GM23338 (cell line): ENCODE measurements at regions not wholly inside any gene's neighbourhood (a gene's known extent, or its start where the extent isn't known, plus 50 kb on each side); places are given as distances from the start of the nearest gene placed in this dataset.

Source experiments
- ATAC-seq: fragments of 200-7000 bp; cut with Tn5 transposase; 3 replicates; pipeline ENCODE4 v1.9.1; 2020
- DNase-seq: peaks from one replicate; pipeline ENCODE4 v3.0.0-alpha.2; 2015; ENCODE audit warnings: low spot score
- H2AFZ ChIP-seq: fragments of 200-600 bp; sonication (generic); 2 replicates; pipeline ENCODE4 v1.8.0; 2016; ENCODE audit warnings: antibody characterized with exemption, mild to moderate bottlenecking, moderate library complexity
- H3F3A ChIP-seq: fragments of 200-600 bp; sonication (generic); replicated peaks from 2 replicates; pipeline ENCODE4 v1.8.0; 2017; ENCODE audit warnings: antibody characterized with exemption, mixed run types, low read depth
- H3K27ac ChIP-seq: fragments of 200-600 bp; sonication (generic); 2 replicates; pipeline ENCODE4 v1.6.1; 2016; ENCODE audit warnings: low read depth
- H3K27me3 ChIP-seq: fragments of 200-600 bp; sonication (generic); 2 replicates; pipeline ENCODE4 v1.8.0; 2016; ENCODE audit warnings: mild to moderate bottlenecking, mixed run types, moderate library complexity; ENCODE audit not compliant: insufficient read depth
- H3K36me3 ChIP-seq: fragments of 200-600 bp; sonication (generic); 2 replicates; pipeline ENCODE4 v1.8.0; 2016; ENCODE audit warnings: mild to moderate bottlenecking; ENCODE audit not compliant: insufficient read depth
- H3K4me1 ChIP-seq: fragments of 200-600 bp; sonication (generic); 2 replicates; pipeline ENCODE4 v1.8.0; 2016; ENCODE audit warnings: mild to moderate bottlenecking, moderate library complexity; ENCODE audit not compliant: insufficient read depth
- H3K4me2 ChIP-seq: fragments of 200-600 bp; sonication (generic); 2 replicates; pipeline ENCODE4 v1.7.1; 2017; ENCODE audit warnings: mixed run types
- H3K4me3 ChIP-seq: fragments of 200-600 bp; sonication (generic); 2 replicates; pipeline ENCODE4 v1.6.1; 2016; ENCODE audit warnings: mixed run types
- H3K79me2 ChIP-seq: fragments of 200-600 bp; sonication (generic); replicated peaks from 2 replicates; pipeline ENCODE4 v1.8.0; 2017; ENCODE audit warnings: mild to moderate bottlenecking; ENCODE audit not compliant: insufficient read depth
- H3K9me2 ChIP-seq: fragments of 200-600 bp; sonication (generic); 2 replicates; pipeline ENCODE4 v1.8.0; 2017; ENCODE audit not compliant: insufficient read depth
- H4K20me1 ChIP-seq: fragments of 200-600 bp; sonication (generic); replicated peaks from 2 replicates; pipeline ENCODE4 v1.8.0; 2017; ENCODE audit warnings: mild to moderate bottlenecking; ENCODE audit not compliant: insufficient read depth
- H3K27ac Mint-ChIP-seq: 2 replicates; pipeline ENCODE4 v1.8.0; 2020; ENCODE audit warnings: inconsistent platforms, mild to moderate bottlenecking, moderate library complexity, mixed read lengths
- H3K27me3 Mint-ChIP-seq: 3 replicates; pipeline ENCODE4 v1.8.0; 2022; ENCODE audit warnings: low read depth, mild to moderate bottlenecking, moderate library complexity, mixed read lengths, inconsistent platforms; ENCODE audit not compliant: insufficient read depth, poor library complexity
- H3K36me3 Mint-ChIP-seq: 3 replicates; pipeline ENCODE4 v1.8.0; 2021; ENCODE audit warnings: low read depth, mild to moderate bottlenecking, inconsistent platforms, moderate library complexity, mixed read lengths
- H3K4me1 Mint-ChIP-seq: 3 replicates; pipeline ENCODE4 v1.8.0; 2020; ENCODE audit warnings: mild to moderate bottlenecking, inconsistent platforms, mixed read lengths
- H3K4me3 Mint-ChIP-seq: 3 replicates; pipeline ENCODE4 v1.8.0; 2021; ENCODE audit warnings: moderate library complexity, mild to moderate bottlenecking, inconsistent platforms, mixed read lengths
- H3K9me3 Mint-ChIP-seq: 3 replicates; pipeline ENCODE4 v1.8.0; 2020; ENCODE audit warnings: moderate library complexity, mild to moderate bottlenecking, inconsistent platforms, mixed read lengths
- ETS1 ChIP-seq: IDR thresholded peaks from 2 replicates; pipeline ENCODE4 v1.6.1; 2016; ENCODE audit warnings: antibody characterized with exemption
- EZH2 ChIP-seq: fragments of 200-600 bp; sonication (generic); IDR thresholded peaks from one replicate; pipeline ENCODE4 v1.8.0; 2017; ENCODE audit warnings: antibody characterized with exemption, mild to moderate bottlenecking, low read depth; ENCODE audit not compliant: unreplicated experiment
- NANOG ChIP-seq: IDR thresholded peaks from 2 replicates; pipeline ENCODE4 v1.6.1; 2016; ENCODE audit warnings: antibody characterized with exemption, borderline replicate concordance
- POLR2AphosphoS5 ChIP-seq: IDR thresholded peaks from 2 replicates; pipeline ENCODE4 v1.6.1; 2016; ENCODE audit warnings: antibody characterized with exemption, low read depth
- ZNF114 ChIP-seq: fragments of 250-450 bp; sonication (Bioruptor Pico); IDR thresholded peaks from 2 replicates; pipeline ENCODE4 v1.5.0; 2020; ENCODE audit warnings: mild to moderate bottlenecking, moderate library complexity
- ZNF331 ChIP-seq: fragments of 250-450 bp; sonication (Bioruptor Pico); IDR thresholded peaks from 2 replicates; pipeline ENCODE4 v1.5.0; 2020; ENCODE audit warnings: low read depth, mild to moderate bottlenecking, moderate library complexity
- TF ChIP-seq, protein P1 (sequence below): fragments of 250-450 bp; sonication (Bioruptor Pico); IDR thresholded peaks from 2 replicates; pipeline ENCODE4 v1.5.0; 2020; ENCODE audit warnings: mild to moderate bottlenecking, moderate library complexity
- TF ChIP-seq, protein P2 (sequence below): IDR thresholded peaks from one replicate; pipeline ENCODE4 v1.6.1; 2018; ENCODE audit warnings: antibody characterized with exemption; ENCODE audit not compliant: unreplicated experiment

DNA sequence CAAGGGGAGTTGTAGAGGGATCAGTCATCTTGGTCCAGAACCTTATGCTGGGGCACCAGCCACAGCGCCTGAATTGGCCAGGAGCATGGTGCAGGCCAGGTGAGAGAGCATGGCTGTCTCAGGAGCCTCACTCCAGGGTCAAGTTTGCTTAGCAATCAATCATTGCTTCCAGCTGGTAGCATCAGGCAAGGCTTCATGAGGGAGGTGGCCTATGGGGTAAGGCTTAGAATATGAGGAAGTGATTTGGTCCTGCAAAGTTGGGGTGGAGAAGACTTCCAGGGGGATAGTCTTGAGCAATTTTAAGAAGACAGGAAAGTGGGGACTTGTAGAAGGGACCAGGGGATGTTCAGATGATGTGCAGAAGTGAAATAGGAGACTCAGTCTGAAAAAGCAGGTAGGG, 53.9 kb upstream of the PITX1 start (continued):
- TF ChIP-seq, protein P1, sequence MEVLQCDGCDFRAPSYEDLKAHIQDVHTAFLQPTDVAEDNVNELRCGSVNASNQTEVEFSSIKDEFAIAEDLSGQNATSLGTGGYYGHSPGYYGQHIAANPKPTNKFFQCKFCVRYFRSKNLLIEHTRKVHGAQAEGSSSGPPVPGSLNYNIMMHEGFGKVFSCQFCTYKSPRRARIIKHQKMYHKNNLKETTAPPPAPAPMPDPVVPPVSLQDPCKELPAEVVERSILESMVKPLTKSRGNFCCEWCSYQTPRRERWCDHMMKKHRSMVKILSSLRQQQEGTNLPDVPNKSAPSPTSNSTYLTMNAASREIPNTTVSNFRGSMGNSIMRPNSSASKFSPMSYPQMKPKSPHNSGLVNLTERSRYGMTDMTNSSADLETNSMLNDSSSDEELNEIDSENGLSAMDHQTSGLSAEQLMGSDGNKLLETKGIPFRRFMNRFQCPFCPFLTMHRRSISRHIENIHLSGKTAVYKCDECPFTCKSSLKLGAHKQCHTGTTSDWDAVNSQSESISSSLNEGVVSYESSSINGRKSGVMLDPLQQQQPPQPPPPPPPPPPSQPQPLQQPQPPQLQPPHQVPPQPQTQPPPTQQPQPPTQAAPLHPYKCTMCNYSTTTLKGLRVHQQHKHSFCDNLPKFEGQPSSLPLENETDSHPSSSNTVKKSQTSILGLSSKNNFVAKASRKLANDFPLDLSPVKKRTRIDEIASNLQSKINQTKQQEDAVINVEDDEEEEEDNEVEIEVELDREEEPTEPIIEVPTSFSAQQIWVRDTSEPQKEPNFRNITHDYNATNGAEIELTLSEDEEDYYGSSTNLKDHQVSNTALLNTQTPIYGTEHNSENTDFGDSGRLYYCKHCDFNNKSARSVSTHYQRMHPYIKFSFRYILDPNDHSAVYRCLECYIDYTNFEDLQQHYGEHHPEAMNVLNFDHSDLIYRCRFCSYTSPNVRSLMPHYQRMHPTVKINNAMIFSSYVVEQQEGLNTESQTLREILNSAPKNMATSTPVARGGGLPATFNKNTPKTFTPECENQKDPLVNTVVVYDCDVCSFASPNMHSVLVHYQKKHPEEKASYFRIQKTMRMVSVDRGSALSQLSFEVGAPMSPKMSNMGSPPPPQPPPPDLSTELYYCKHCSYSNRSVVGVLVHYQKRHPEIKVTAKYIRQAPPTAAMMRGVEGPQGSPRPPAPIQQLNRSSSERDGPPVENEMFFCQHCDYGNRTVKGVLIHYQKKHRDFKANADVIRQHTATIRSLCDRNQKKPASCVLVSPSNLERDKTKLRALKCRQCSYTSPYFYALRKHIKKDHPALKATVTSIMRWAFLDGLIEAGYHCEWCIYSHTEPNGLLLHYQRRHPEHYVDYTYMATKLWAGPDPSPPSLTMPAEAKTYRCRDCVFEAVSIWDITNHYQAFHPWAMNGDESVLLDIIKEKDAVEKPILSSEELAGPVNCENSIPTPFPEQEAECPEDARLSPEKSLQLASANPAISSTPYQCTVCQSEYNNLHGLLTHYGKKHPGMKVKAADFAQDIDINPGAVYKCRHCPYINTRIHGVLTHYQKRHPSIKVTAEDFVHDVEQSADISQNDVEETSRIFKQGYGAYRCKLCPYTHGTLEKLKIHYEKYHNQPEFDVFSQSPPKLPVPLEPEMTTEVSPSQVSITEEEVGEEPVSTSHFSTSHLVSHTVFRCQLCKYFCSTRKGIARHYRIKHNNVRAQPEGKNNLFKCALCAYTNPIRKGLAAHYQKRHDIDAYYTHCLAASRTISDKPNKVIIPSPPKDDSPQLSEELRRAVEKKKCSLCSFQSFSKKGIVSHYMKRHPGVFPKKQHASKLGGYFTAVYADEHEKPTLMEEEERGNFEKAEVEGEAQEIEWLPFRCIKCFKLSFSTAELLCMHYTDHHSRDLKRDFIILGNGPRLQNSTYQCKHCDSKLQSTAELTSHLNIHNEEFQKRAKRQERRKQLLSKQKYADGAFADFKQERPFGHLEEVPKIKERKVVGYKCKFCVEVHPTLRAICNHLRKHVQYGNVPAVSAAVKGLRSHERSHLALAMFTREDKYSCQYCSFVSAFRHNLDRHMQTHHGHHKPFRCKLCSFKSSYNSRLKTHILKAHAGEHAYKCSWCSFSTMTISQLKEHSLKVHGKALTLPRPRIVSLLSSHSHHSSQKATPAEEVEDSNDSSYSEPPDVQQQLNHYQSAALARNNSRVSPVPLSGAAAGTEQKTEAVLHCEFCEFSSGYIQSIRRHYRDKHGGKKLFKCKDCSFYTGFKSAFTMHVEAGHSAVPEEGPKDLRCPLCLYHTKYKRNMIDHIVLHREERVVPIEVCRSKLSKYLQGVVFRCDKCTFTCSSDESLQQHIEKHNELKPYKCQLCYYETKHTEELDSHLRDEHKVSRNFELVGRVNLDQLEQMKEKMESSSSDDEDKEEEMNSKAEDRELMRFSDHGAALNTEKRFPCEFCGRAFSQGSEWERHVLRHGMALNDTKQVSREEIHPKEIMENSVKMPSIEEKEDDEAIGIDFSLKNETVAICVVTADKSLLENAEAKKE (CRISPR knock-in tag) = no peak
- no peak for TF ChIP-seq ZNF331 (CRISPR knock-in tag)
- no peak for TF ChIP-seq NANOG
- TF ChIP-seq EZH2 = no peak
- no peak for TF ChIP-seq POLR2AphosphoS5

- no peak for ATAC-seq
- TF ChIP-seq ETS1 (no peak), ZNF114 (CRISPR knock-in tag) (no peak)
- TF ChIP-seq, protein P2, sequence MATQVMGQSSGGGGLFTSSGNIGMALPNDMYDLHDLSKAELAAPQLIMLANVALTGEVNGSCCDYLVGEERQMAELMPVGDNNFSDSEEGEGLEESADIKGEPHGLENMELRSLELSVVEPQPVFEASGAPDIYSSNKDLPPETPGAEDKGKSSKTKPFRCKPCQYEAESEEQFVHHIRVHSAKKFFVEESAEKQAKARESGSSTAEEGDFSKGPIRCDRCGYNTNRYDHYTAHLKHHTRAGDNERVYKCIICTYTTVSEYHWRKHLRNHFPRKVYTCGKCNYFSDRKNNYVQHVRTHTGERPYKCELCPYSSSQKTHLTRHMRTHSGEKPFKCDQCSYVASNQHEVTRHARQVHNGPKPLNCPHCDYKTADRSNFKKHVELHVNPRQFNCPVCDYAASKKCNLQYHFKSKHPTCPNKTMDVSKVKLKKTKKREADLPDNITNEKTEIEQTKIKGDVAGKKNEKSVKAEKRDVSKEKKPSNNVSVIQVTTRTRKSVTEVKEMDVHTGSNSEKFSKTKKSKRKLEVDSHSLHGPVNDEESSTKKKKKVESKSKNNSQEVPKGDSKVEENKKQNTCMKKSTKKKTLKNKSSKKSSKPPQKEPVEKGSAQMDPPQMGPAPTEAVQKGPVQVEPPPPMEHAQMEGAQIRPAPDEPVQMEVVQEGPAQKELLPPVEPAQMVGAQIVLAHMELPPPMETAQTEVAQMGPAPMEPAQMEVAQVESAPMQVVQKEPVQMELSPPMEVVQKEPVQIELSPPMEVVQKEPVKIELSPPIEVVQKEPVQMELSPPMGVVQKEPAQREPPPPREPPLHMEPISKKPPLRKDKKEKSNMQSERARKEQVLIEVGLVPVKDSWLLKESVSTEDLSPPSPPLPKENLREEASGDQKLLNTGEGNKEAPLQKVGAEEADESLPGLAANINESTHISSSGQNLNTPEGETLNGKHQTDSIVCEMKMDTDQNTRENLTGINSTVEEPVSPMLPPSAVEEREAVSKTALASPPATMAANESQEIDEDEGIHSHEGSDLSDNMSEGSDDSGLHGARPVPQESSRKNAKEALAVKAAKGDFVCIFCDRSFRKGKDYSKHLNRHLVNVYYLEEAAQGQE = no peak
Measured at GRCh38 chr5:135085936-135086725, 52.1 kb upstream of the PITX1 start.

More at GRCh38 chr5:135085936-135086725, 52.1 kb upstream of the PITX1 start:
- H3K36me3 Mint-ChIP-seq = no peaks in the 10 kb centered on the region
- Histone ChIP-seq H3K79me2 (no peaks in the 10 kb centered on the region), H3K27ac (no peak overlapping the region), H3K36me3 (no peaks in the 10 kb centered on the region), H2AFZ (no peak overlapping the region), H4K20me1 (no peaks in the 10 kb centered on the region), H3K4me2 (no peak overlapping the region), H3K27me3 (no peaks in the 10 kb centered on the region), H3K9me2 (no peaks in the 10 kb centered on the region), H3K4me3 (no peak overlapping the region), H3K4me1 (no peaks in the 10 kb centered on the region), H3F3A (no peaks in the 10 kb centered on the region)
- H3K27ac Mint-ChIP-seq = no peak overlapping the region
- H3K27me3 Mint-ChIP-seq = peaks cover 2% of the 10 kb centered on the region
- no peaks in the 10 kb centered on the region for H3K4me1 Mint-ChIP-seq
- peaks cover 6% of the 10 kb centered on the region; the same call in 1 of the 3 replicates for H3K9me3 Mint-ChIP-seq
- no peak overlapping the region for H3K4me3 Mint-ChIP-seq
- DNase-seq = no peak
